ENCODE measurements at regions not wholly inside any gene's neighbourhood (a gene's known extent, or its start where the extent isn't known, plus 50 kb on each side); places are given as distances from the start of the nearest gene placed in this dataset.

- no peak for TF ChIP-seq MAX (IDR thresholded peaks at IDR 0.05; ENCODE audit: insufficient read depth, insufficient read length)
- no peak for TF ChIP-seq JUN (IDR thresholded peaks at IDR 0.05; ENCODE audit: borderline replicate concordance, insufficient read depth, insufficient read length, low read depth)
- no peak for TF ChIP-seq POLR2AphosphoS5 (IDR thresholded peaks at IDR 0.05; ENCODE audit: insufficient read depth, low read depth, low read length)
- TF ChIP-seq FOS (IDR thresholded peaks at IDR 0.05; ENCODE audit: borderline replicate concordance, insufficient read depth, low read length): no peak
- no peak for TF ChIP-seq POLR2A (IDR thresholded peaks at IDR 0.05; ENCODE audit: low read depth, low read length)
- TF ChIP-seq GATA2 (IDR thresholded peaks at IDR 0.05; ENCODE audit: insufficient read depth, insufficient read length, low read depth, low read length): no peak
- no peak for TF ChIP-seq EZH2 (IDR thresholded peaks at IDR 0.05; ENCODE audit: borderline replicate concordance, low read depth, low read length, severe bottlenecking)
- no peak for TF ChIP-seq MYC (IDR thresholded peaks at IDR 0.05; ENCODE audit: low read depth, low read length)
- TF ChIP-seq CTCF (IDR thresholded peaks at IDR 0.05; ENCODE audit: extremely low read depth in 1 of 2, insufficient read depth in 1 of 2, low read depth in 1 of 2, low read length in 2 of 2): no peak
- Histone ChIP-seq H3K4me3 (replicated peaks in 1 of 3; ENCODE audit: insufficient read depth in 1 of 3, low read depth in 1 of 3, low read length in 3 of 3) (no peak overlapping the region), H3K36me3 (ENCODE audit: control insufficient read depth in 2 of 2, extremely low read depth in 1 of 2, insufficient read depth in 2 of 2, low read length in 2 of 2) (no peaks in the 10 kb centered on the region), H3K9me3 (replicated peaks; ENCODE audit: control insufficient read depth, insufficient read depth, low read length) (no peaks in the 10 kb centered on the region), H4K20me1 (replicated peaks; ENCODE audit: control insufficient read depth, extremely low read depth, insufficient read depth, low read length) (no peaks in the 10 kb centered on the region), H3K4me2 (ENCODE audit: insufficient read depth, low read length) (no peak overlapping the region), H3K4me1 (ENCODE audit: control insufficient read depth, extremely low read depth, insufficient read depth, low read length) (peaks cover 5% of the 10 kb centered on the region), H2AFZ (ENCODE audit: low read depth, low read length) (no peak overlapping the region), H3K9ac (replicated peaks; ENCODE audit: extremely low read depth, insufficient read depth, low read length) (no peak overlapping the region), H3K27ac (ENCODE audit: insufficient read depth, low read depth, low read length) (no peak overlapping the region), H3K79me2 (ENCODE audit: control insufficient read depth, insufficient read depth, low read length) (no peaks in the 10 kb centered on the region), H3K9me1 (replicated peaks; ENCODE audit: control insufficient read depth, extremely low read depth, insufficient read depth, low read length) (no peaks in the 10 kb centered on the region), H3K27me3 (ENCODE audit: control insufficient read depth in 2 of 2, insufficient read depth in 2 of 2, low read length in 2 of 2) (no peaks in the 10 kb centered on the region)
- POLR2A ChIA-PET: no interaction called here
- no TSS peak for BruUV-seq (replicated peaks)
- intact Hi-C loops (cut with micrococcal nuclease): no loop called here
- dilution Hi-C loops (cut with MboI; ENCODE audit: extremely low pct_ligation_motif_present, low sequenced_read_pairs): no loop called here
- CTCF ChIA-PET: interaction anchor here (1.3 to 1.9 kb wide), 2 partner anchors 178 to 180 kb away, joined by 4 to 8 read pairs; no protein-coding TSS in a partner anchor
- FAIRE-seq: no peak
- no peak for DNase-seq (ENCODE audit: low read depth, low spot score)
Observed at GRCh38 chr10:62639144-62639543, 165.4 kb upstream of the ADO start.
